IMR-90 (cell line): ENCODE measurements at regions not wholly inside any gene's neighbourhood (a gene's known extent, or its start where the extent isn't known, plus 50 kb on each side); places are given as distances from the start of the nearest gene placed in this dataset.

Source experiments
- ATAC-seq: fragments of 200-7000 bp; cut with Tn5 transposase; 2 replicates; pipeline ENCODE4 v1.9.1; 2020; ENCODE audit warnings: low read depth, mild to moderate bottlenecking, moderate library complexity
- BruUV-seq: library from RNA; stranded (reverse); fragments of 400-500 nt; replicated peaks from 2 replicates; lab custom pipeline; 2021; lab: Mats Ljungman, UMichigan
- CTCF ChIA-PET: fragments of 300-600 bp; formaldehyde crosslinking; extraction: SDS; loops from one replicate; lab custom pipeline; 2021; ENCODE audit warnings: antibody characterized with exemption; lab: Yijun Ruan, JAX
- POLR2A ChIA-PET: fragments of 300-600 bp; sonication (Branson Sonifier 250); formaldehyde crosslinking; loops from one replicate; lab custom pipeline; 2022; ENCODE audit warnings: antibody characterized with exemption; ENCODE audit not compliant: unreplicated experiment; lab: Charles Lee
- DNase-seq: peaks from one replicate; pipeline ENCODE4 v3.0.0; 2013
- H2AFZ ChIP-seq: replicated peaks from 2 replicates; pipeline ENCODE3; 2013; ENCODE audit warnings: low read length, mild to moderate bottlenecking; ENCODE audit not compliant: poor library complexity
- H2AK5ac ChIP-seq: 2 replicates; pipeline ENCODE4 v1.6.1; 2013; ENCODE audit warnings: low read depth, low read length, inconsistent platforms
- H2AK9ac ChIP-seq: replicated peaks from 2 replicates; pipeline ENCODE3; 2013; ENCODE audit warnings: mild to moderate bottlenecking, low read depth, low read length, moderate library complexity; ENCODE audit not compliant: poor library complexity
- H2BK120ac ChIP-seq: 2 replicates; pipeline ENCODE4 v1.6.1; 2013; ENCODE audit warnings: low read depth, low read length, inconsistent platforms
- H2BK15ac ChIP-seq: 3 replicates; pipeline ENCODE4 v1.6.1; 2013; ENCODE audit warnings: low read depth, low read length, inconsistent platforms
- H2BK20ac ChIP-seq: 2 replicates; pipeline ENCODE4 v1.6.1; 2013; ENCODE audit warnings: low read depth, mild to moderate bottlenecking, inconsistent platforms, low read length, moderate library complexity
- H2BK5ac ChIP-seq: 2 replicates; pipeline ENCODE4 v1.6.1; 2013; ENCODE audit warnings: mild to moderate bottlenecking, low read depth, low read length, inconsistent platforms; ENCODE audit not compliant: poor library complexity, severe bottlenecking
- H3K14ac ChIP-seq: replicated peaks from 2 replicates; pipeline ENCODE4 v1.6.1; 2013; ENCODE audit warnings: low read depth, low read length, inconsistent platforms
- H3K18ac ChIP-seq: 2 replicates; pipeline ENCODE4 v1.6.1; 2013; ENCODE audit warnings: low read depth, low read length, control low read depth
- H3K23ac ChIP-seq: 2 replicates; pipeline ENCODE4 v1.6.1; 2013; ENCODE audit warnings: low read depth, low read length, inconsistent platforms
- H3K27ac ChIP-seq: 2 replicates; pipeline ENCODE4 v1.5.1; 2013; ENCODE audit warnings: mild to moderate bottlenecking, control low read depth, low read length; ENCODE audit not compliant: insufficient read depth
- H3K27me3 ChIP-seq: 2 replicates; pipeline ENCODE4 v1.6.1; 2013; ENCODE audit warnings: low read length; ENCODE audit not compliant: control insufficient read depth, insufficient read depth
- H3K36me3 ChIP-seq: 2 replicates; pipeline ENCODE4 v1.6.1; 2013; ENCODE audit warnings: low read length, mixed read lengths; ENCODE audit not compliant: control insufficient read depth, insufficient read depth
- H3K4ac ChIP-seq: 2 replicates; pipeline ENCODE4 v1.6.1; 2013; ENCODE audit warnings: low read depth, low read length, inconsistent platforms
- H3K4me1 ChIP-seq: 2 replicates; pipeline ENCODE4 v1.6.1; 2013; ENCODE audit warnings: low read length, mixed read lengths; ENCODE audit not compliant: control insufficient read depth, insufficient read depth
- H3K4me2 ChIP-seq: 2 replicates; pipeline ENCODE4 v1.6.1; 2013; ENCODE audit warnings: low read depth, mild to moderate bottlenecking, control low read depth, low read length, moderate library complexity
- H3K4me3 ChIP-seq: 2 replicates; pipeline ENCODE4 v1.5.1; 2013; ENCODE audit warnings: low read depth, mild to moderate bottlenecking, control low read depth, low read length, moderate library complexity; ENCODE audit not compliant: insufficient read depth
- H3K56ac ChIP-seq: 2 replicates; pipeline ENCODE4 v1.6.1; 2013; ENCODE audit warnings: low read length, inconsistent platforms; ENCODE audit not compliant: insufficient read depth; ENCODE audit errors: extremely low read depth
- H3K79me1 ChIP-seq, 2 experiments: 2 replicates each; pipeline ENCODE4 v1.6.1; 2013; ENCODE audit warnings: low read length in 2 of 2, inconsistent platforms in 1 of 2, low read depth in 1 of 2
- H3K9ac ChIP-seq: 2 replicates; pipeline ENCODE4 v1.6.1; 2013; ENCODE audit warnings: low read depth, low read length, control low read depth
- H3K9me1 ChIP-seq: 2 replicates; pipeline ENCODE4 v1.6.1; 2013; ENCODE audit warnings: low read length, inconsistent platforms; ENCODE audit not compliant: insufficient read depth
- H3K9me3 ChIP-seq: 2 replicates; pipeline ENCODE4 v1.6.1; 2013; ENCODE audit warnings: low read length; ENCODE audit not compliant: control insufficient read depth, insufficient read depth
- H4K20me1 ChIP-seq: 2 replicates; pipeline ENCODE4 v1.6.1; 2013; ENCODE audit warnings: low read length, inconsistent platforms; ENCODE audit not compliant: insufficient read depth
- H4K5ac ChIP-seq: 2 replicates; pipeline ENCODE4 v1.6.1; 2013; ENCODE audit warnings: mild to moderate bottlenecking, low read depth, low read length, control low read depth
- H4K8ac ChIP-seq, 2 experiments: 2 replicates each; pipeline ENCODE4 v1.6.1; 2013; ENCODE audit warnings: low read depth in 2 of 2, low read length in 2 of 2, control low read depth in 1 of 2, inconsistent platforms in 1 of 2
- H4K91ac ChIP-seq: 2 replicates; pipeline ENCODE4 v1.6.1; 2013; ENCODE audit warnings: low read depth, low read length, inconsistent platforms; ENCODE audit not compliant: insufficient read depth
- CEBPB ChIP-seq: IDR thresholded peaks from 2 replicates; pipeline ENCODE4 v1.6.1; 2012; ENCODE audit warnings: low read depth, low read length, improper control_type of control experiment
- CHD1 ChIP-seq: IDR thresholded peaks from 2 replicates; pipeline ENCODE4 v1.6.1; 2012; ENCODE audit warnings: low read depth, low read length, improper control_type of control experiment
- ELK1 ChIP-seq: fragments of 150-350 bp; IDR thresholded peaks from 2 replicates; pipeline ENCODE4 v1.6.1; 2016; ENCODE audit warnings: low read depth, mild to moderate bottlenecking, low read length, moderate library complexity, borderline replicate concordance
- FOS ChIP-seq: fragments of 150-350 bp; IDR thresholded peaks from 2 replicates; pipeline ENCODE4 v1.6.1; 2016; ENCODE audit warnings: low read depth, low read length
- POLR2A ChIP-seq: IDR thresholded peaks from 2 replicates; pipeline ENCODE4 v1.6.1; 2012; ENCODE audit warnings: mild to moderate bottlenecking, low read depth, low read length
- WGBS, 2 experiments: methylation state at CpG; one replicate each; pipeline versions ENCODE4 v1.1.5 to v1.1.7; 2013; ENCODE audit warnings: missing lambda C conversion rate in 2 of 2; ENCODE audit not compliant: insufficient read length in 1 of 2; ENCODE audit errors: extremely low coverage in 2 of 2; 5-methylcytosine and 5-hydroxymethylcytosine counted together
- dilution Hi-C: fragments of 300-500 bp; cut with HindIII; formaldehyde crosslinking; loops from one replicate; pipeline ENCODE4 v1.14.3; 2018; ENCODE audit warnings: low sequenced_read_pairs; ENCODE audit not compliant: unreplicated experiment
- in situ Hi-C: fragments of 300-500 bp; cut with MboI; formaldehyde crosslinking; loops from 3 replicates; pipeline ENCODE4 v1.14.3; 2019; ENCODE audit warnings: low sequenced_read_pairs, inconsistent platforms, mixed read lengths
- intact Hi-C: fragments of 100-400 bp; cut with micrococcal nuclease; formaldehyde crosslinking; loops from 2 replicates; pipeline ENCODE4 v1.10.0; 2022

- Histone ChIP-seq H3K18ac (no peak overlapping the region), H3K79me1 (no peaks in the 10 kb centered on the region), H3K9me1 (no peaks in the 10 kb centered on the region), H2BK20ac (no peak overlapping the region), H4K5ac (no peak overlapping the region), H2BK5ac (no peak overlapping the region), H3K56ac (no peak overlapping the region), H2BK120ac (no peak overlapping the region), H3K9me3 (no peaks in the 10 kb centered on the region), H3K4ac (no peak overlapping the region), H3K27ac (no peak overlapping the region), H3K14ac (no peak overlapping the region), H3K4me1 (no peaks in the 10 kb centered on the region), H2AK5ac (no peak overlapping the region), H3K27me3 (no peaks in the 10 kb centered on the region), H4K91ac (no peak overlapping the region), H4K8ac (no peak overlapping the region), H2BK15ac (no peak overlapping the region), H3K4me3 (no peak overlapping the region), H3K9ac (no peak overlapping the region), H2AK9ac (no peak overlapping the region), H2AFZ (no peak overlapping the region), H3K36me3 (no peaks in the 10 kb centered on the region), H3K23ac (no peak overlapping the region), H3K4me2 (no peak overlapping the region), H4K20me1 (no peaks in the 10 kb centered on the region)
- intact Hi-C loops = no loop called here
- in situ Hi-C loops = no loop called here
- ATAC-seq (no peak), DNase-seq (no peak)
- dilution Hi-C loops = no loop called here
- ChIA-PET CTCF (no interaction called here), POLR2A (no interaction called here)
- WGBS, 2 experiments = no CpG with 5 or more reads among the region's 2 CpGs
- no TSS peak for BruUV-seq
- TF ChIP-seq FOS (no peak), CEBPB (no peak), POLR2A (no peak), ELK1 (no peak), CHD1 (no peak)
These were observed 593.3 kb upstream of the KCNMB2 start for GRCh38 chr3:177942911-177943310.
